GM12891 (cell line): ENCODE measurements at regions not wholly inside any gene's neighbourhood (a gene's known extent, or its start where the extent isn't known, plus 50 kb on each side); places are given as distances from the start of the nearest gene placed in this dataset.
A peak's percentile ranks its signal among the peaks of the same experiment; 100 is the strongest.
"Not testable (repeated sequence)": the region's sequence is repeated elsewhere in the genome, so short reads cannot be mapped to it uniquely, and the experiment has no call there.

Experiments used
- DNase-seq: peaks from one replicate; pipeline ENCODE4 v3.0.0; 2011; ENCODE audit warnings: low spot score; ENCODE audit not compliant: insufficient read length
- FAIRE-seq: peaks from 2 replicates; lab custom pipeline; 2011; peaks lifted over from hg19 to GRCh38; lab: Jason Lieb, UNC
- PAX5 ChIP-seq: IDR thresholded peaks from 2 replicates; pipeline ENCODE4 v1.6.1; 2011; ENCODE audit warnings: low read length, moderate library complexity, mild to moderate bottlenecking; ENCODE audit not compliant: insufficient read depth, severe bottlenecking
- POLR2A ChIP-seq: IDR thresholded peaks from 2 replicates; pipeline ENCODE4 v1.6.1; 2011; ENCODE audit warnings: low read depth, low read length, control low read depth
- POLR2AphosphoS5 ChIP-seq: IDR thresholded peaks from 2 replicates; pipeline ENCODE4 v1.6.1; 2011; ENCODE audit warnings: low read depth, low read length, control low read depth
- POU2F2 ChIP-seq: IDR thresholded peaks from 2 replicates; pipeline ENCODE4 v1.6.1; 2011; ENCODE audit warnings: low read depth, mild to moderate bottlenecking, control low read depth, low read length, moderate library complexity
- SPI1 ChIP-seq: IDR thresholded peaks from 2 replicates; pipeline ENCODE4 v1.6.1; 2011; ENCODE audit warnings: low read depth, low read length, control low read depth
- TAF1 ChIP-seq: IDR thresholded peaks from 2 replicates; pipeline ENCODE4 v1.6.1; 2011; ENCODE audit warnings: low read depth, low read length, control low read depth

DNA sequence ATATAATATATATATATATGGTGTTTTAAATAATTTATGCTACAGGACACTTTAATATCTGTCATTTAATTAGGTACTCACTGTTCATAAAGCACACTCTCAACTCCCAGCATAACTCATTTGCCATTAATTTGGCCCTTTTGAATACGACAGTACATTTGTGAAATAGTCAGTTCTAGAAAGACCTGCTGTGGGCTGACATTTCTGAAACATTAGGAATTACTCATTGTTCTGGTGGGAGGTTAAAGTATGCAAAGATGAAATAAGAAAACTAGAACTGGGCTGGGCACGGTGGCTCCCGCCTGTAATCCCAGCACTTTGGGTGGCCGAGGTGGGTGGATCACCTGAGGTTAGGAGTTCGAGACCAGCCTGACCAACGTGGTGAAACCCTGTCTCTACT, 497.5 kb downstream of the UTRN start:
- DNase-seq = no peak
- no peak for FAIRE-seq
- no peak for TF ChIP-seq SPI1

DNA sequence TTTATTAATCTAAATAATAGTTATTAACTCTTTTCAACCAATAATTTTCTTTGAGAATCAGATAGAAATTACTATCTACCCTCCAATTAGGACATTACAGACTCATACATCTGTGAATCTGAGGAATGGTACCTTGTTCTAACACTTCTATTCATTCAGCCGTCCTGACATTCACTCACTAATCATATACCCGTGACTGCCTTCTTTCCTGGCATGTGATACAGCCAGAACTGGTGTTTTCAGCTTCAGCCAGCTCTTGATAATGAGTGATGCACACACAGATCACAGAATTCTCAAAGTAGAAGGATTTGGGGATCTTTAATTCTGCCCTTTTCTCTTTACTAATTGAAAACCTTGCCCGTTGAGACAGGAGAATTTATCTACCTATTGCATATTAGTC, 499.9 kb downstream of the UTRN start:
- FAIRE-seq = no peak
- DNase-seq = no peak
- TF ChIP-seq SPI1 (no peak), POU2F2 (no peak), PAX5 (no peak), POLR2AphosphoS5 (no peak), TAF1 (no peak), POLR2A (no peak)

DNA sequence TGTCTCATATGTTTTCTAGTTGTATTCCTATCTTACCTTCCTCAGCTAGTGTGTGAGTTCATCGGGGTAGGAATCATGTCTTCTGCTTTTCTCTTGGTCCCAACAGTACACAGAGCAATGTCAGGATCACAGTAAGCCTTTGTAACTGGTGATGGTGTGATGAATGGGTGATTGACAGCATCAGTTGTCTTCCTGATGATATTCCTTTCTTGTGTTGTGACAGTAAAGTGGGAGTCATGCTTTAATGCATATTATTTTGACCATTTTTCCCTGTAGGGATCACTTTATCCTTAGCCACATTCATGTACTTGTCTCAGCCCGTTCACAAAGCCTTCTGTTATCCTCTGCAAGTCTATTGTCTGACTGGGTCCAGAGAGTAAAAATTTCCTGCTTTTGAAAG, 501.7 kb downstream of the UTRN start:
- no peak for TF ChIP-seq PAX5
- DNase-seq = no peak
- FAIRE-seq = peak; percentile 69

DNA sequence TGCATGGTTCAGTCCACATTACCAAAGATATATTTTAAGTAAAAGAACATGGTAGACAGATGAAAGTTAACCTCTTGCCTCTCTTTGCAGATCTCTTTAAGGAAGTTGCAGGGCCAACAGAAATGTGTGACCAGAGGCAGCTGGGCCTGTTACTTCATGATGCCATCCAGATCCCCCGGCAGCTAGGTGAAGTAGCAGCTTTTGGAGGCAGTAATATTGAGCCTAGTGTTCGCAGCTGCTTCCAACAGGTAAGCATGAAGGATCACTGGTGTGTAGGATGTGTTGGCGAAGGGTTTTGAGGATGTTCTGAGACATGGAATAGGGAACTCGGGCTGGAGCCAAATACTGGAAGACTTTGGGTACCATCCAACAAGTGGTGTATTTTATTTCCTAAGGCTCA, 508.6 kb downstream of the UTRN start:
- TF ChIP-seq SPI1 (no peak), POLR2A (no peak), TAF1 (no peak)
- DNase-seq (no peak), FAIRE-seq (no peak)

DNA sequence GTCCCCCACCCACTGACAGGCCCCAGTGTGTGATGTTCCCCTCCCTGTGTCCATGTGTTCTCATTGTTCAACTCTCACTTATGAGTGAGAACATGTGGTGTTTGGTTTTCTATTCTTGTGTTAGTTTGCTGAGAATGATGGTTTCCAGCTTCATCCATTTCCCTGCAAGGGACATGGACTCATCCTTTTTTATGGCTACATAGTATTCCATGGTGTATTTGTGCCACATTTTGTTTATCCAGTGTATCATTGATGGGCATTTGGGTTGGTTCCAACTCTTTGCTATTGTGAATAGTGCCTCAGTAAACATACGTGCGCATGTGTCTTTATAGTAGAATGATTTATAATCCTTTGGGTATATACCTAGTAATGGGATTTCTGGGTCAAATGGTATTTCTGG, 509.9 kb downstream of the UTRN start:
- FAIRE-seq, DNase-seq: not testable (repeated sequence)

DNA sequence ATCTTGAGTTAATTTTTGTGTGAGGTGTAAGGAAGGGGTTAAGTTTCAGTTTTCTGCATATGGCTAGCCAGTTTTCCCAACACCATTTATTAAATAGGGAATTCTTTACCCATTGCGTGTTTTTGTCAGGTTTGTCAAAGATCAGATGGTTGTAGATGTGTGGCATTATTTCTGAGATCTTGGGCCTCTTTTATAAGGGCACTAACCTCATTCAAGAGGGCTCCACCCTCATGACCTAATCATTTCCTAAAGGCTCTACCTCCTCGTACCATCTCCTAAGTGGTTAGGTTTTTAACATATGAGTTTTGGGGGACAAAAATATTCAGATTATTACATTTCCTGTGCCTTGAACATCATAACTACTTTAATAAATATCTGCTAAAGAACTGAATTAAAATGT, 510.9 kb downstream of the UTRN start:
- DNase-seq (no peak), FAIRE-seq (no peak)
- TF ChIP-seq SPI1 = no peak
- no peak for TF ChIP-seq PAX5
- TF ChIP-seq POLR2A = no peak
- no peak for TF ChIP-seq TAF1
- TF ChIP-seq POLR2AphosphoS5 = no peak
- no peak for TF ChIP-seq POU2F2

DNA sequence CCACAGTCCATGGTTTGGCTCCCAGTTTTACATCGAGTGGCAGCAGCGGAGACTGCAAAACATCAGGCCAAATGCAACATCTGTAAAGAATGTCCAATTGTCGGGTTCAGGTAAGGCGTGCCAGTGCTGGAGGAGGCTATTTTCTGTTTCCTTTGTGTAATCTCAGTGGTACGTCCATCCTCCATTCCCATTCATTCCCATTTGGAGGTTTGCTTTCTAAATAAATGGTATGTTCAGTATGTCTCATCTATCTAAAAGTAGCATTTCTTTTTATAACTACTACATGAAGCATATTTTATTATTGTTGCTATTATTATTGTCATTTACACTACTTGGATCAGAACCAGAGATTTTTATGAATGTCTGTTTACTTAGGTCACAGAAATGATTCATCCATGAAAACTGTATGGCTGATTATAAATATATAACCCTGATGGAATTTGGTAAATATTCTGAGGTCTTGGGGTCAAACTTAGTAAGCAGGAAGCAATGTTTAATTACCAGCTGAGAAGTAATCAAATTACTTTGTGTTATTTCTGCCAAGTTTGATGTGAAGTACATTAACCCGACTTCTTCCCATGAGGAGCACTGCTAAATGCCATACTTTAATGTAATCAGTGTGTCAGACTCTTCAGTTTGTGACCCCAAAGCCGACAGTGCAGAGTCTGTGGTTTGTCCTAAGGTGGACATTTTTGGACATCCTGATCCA, 512.9 kb downstream of the UTRN start:
- FAIRE-seq (no peak), DNase-seq (no peak)
- TF ChIP-seq TAF1 = no peak
- TF ChIP-seq POLR2AphosphoS5 = no peak

DNA sequence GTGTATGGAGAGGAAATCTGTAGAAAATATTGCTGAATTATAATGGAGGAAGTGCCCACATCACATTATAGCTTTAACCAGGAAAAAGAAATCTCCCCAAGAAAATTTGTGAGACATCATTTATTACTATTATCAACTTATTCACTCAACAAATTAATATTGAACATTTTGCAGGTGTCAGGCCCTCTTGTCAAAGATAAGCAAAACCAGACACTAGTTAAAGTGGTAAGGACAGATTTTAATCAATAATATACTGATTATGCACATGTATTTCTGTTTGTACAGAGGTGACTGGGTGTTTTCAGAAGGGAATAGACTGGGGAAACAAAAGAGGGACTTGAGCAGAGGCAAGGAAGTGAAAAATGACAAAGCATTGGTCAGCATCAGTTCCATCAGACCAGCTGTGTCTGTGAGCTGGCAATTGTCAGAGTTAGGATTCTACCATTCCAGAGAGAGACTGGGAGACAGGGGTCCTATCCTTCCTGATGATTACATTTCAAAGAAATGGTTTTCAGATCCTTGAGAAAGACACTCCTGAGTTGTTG, 519.2 kb downstream of the UTRN start:
- no peak for DNase-seq
- TF ChIP-seq SPI1 = no peak
- no peak for TF ChIP-seq POLR2A
- TF ChIP-seq TAF1 = no peak
- TF ChIP-seq POLR2AphosphoS5 = no peak
- TF ChIP-seq POU2F2 = no peak
- no peak for FAIRE-seq

DNA sequence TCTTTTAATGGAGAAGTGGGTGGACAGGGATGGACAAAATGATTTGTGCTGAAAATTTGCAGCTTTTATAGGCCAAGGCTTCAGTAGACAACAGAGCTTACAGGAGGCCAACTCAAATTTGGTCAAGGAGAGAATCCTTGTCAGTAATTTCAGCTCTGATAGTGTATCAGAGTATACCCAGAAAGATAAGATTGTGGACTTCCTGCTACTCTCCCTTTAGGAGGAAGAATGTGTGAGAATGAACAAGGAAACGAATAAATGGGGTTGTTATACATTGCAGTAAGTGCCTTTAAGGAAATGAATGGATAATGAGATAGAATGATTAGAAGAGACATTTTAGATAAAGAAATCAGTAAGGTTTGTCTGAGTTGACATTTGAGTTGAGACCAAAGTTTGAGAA, 519.9 kb downstream of the UTRN start:
- DNase-seq (no peak), FAIRE-seq (no peak)
- no peak for TF ChIP-seq PAX5
- TF ChIP-seq POLR2AphosphoS5 = no peak
- TF ChIP-seq TAF1 = no peak
- no peak for TF ChIP-seq POU2F2
- TF ChIP-seq POLR2A = no peak
- no peak for TF ChIP-seq SPI1

DNA sequence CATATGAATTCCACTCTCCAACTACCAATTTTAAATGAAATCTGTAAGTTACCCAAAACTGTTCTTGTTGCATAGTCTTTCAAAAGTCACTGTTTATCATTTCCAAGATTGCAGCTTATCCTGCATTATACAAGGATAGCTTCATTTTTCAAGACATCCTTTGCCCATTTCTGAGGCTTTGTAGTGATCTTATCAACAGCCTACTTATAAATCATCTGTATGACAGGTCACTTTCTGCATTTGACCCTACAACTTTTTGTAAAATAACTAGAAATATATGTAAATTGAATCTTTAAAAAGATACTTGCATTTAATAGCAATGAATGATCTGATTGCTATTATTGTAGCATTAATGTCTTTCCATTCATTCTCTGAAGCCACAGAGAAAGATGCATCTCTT, 521.1 kb downstream of the UTRN start:
- DNase-seq (no peak), FAIRE-seq (peak; percentile 91)
- TF ChIP-seq PAX5 = no peak
- no peak for TF ChIP-seq TAF1
- no peak for TF ChIP-seq POU2F2
- TF ChIP-seq POLR2AphosphoS5 = no peak
- TF ChIP-seq SPI1 = no peak
- TF ChIP-seq POLR2A = no peak

DNA sequence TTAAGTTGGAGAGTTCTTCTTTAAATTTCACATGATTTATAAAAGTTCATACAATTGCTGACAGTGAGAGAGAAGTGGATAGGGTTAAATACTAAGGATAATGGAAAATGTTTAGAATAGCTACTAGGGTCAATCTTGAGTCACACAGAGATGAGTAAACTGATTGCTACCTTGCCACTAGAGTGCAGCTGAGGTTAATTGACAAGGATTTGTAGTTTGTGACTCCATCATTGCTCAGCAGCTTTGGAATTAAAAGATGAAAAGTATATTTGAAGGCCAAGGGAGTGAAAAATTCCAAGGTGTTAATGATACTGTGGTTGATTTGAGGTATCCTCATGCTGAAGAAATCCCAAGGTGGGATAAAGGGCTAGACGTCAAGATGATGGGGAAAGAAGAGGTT, 524.0 kb downstream of the UTRN start:
- TF ChIP-seq POU2F2 = no peak
- no peak for TF ChIP-seq PAX5
- TF ChIP-seq TAF1 = no peak
- no peak for TF ChIP-seq POLR2A
- TF ChIP-seq SPI1 = no peak
- no peak for TF ChIP-seq POLR2AphosphoS5
- FAIRE-seq (no peak), DNase-seq (no peak)
